Small intestine (tissue), 7 donors: ENCODE measurements at regions not wholly inside any gene's neighbourhood (a gene's known extent, or its start where the extent isn't known, plus 50 kb on each side); places are given as distances from the start of the nearest gene placed in this dataset.

Experiments
- DNase-seq, 2 donors: peaks; one replicate each; pipeline versions ENCODE4 v3.0.0 to v3.0.0-alpha.2; 2013
- FAIRE-seq: peaks from 2 replicates; lab custom pipeline; 2012; peaks lifted over from hg19 to GRCh38; lab: Jason Lieb, UNC
- H3K27ac ChIP-seq, 3 donors: one replicate each; pipeline ENCODE4 v1.5.1; 2013; ENCODE audit warnings: low read length in 2 of 3, mild to moderate bottlenecking in 2 of 3, control low read depth in 1 of 3, inconsistent platforms in 1 of 3, low read depth in 1 of 3, moderate library complexity in 1 of 3
- H3K27me3 ChIP-seq, 3 donors: one replicate each; pipeline ENCODE4 v1.6.1; 2013; ENCODE audit warnings: low read length in 3 of 3, inconsistent platforms in 1 of 3; ENCODE audit not compliant: control insufficient read depth in 3 of 3, insufficient read depth in 3 of 3
- H3K36me3 ChIP-seq, 3 donors: one replicate each; pipeline ENCODE4 v1.6.1; 2013; ENCODE audit warnings: low read length in 3 of 3, inconsistent platforms in 1 of 3, low read depth in 1 of 3, mild to moderate bottlenecking in 1 of 3, moderate library complexity in 1 of 3; ENCODE audit not compliant: control insufficient read depth in 3 of 3, insufficient read depth in 2 of 3
- H3K4me1 ChIP-seq, 3 donors: one replicate each; pipeline ENCODE4 v1.6.1; 2013; ENCODE audit warnings: low read length in 2 of 3, inconsistent platforms in 1 of 3, low read depth in 1 of 3, mild to moderate bottlenecking in 1 of 3, moderate library complexity in 1 of 3; ENCODE audit not compliant: control insufficient read depth in 3 of 3, insufficient read depth in 2 of 3
- H3K4me3 ChIP-seq, 3 donors: one replicate each; pipeline ENCODE4 v1.5.1; 2013; ENCODE audit warnings: low read length in 3 of 3, control low read depth in 1 of 3, inconsistent platforms in 1 of 3, low read depth in 1 of 3, mild to moderate bottlenecking in 1 of 3, moderate library complexity in 1 of 3
- H3K9me3 ChIP-seq, 2 donors: one replicate each; pipeline ENCODE4 v1.6.1; 2013; ENCODE audit warnings: low read depth in 1 of 2, low read length in 1 of 2; ENCODE audit not compliant: control insufficient read depth in 2 of 2, insufficient read depth in 1 of 2
- WGBS, 3 donors: extraction: QIAGEN DNeasy Blood & Tissue Kit; methylation state at CpG; one replicate each; pipeline ENCODE4 v1.1.7; 2013; 5-methylcytosine and 5-hydroxymethylcytosine counted together
- donor health status: healthy with polysubstance abuse.
- donor health status: control.
- donor health status: control.
- donor health status: Bipolar disorder and iron deficiency.
- donor health status: healthy.

DNA sequence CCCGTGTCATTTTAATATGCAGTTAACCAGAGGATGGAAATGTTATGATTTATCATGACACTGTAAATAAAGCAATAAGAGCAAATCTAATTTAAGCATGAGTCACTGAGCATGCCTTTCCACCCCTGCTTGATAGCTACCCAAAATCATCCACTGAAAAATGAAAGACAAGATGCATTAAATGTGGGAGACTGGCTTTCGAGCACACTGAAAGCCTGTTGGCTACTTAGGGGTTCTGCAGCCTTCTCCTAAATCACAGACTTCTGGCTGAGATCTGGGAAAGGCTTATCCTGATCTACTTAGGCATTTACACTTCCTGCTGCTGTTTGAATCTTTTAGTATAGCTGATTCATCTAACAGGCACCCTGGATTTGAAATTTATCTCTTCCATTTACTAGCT, 778.3 kb upstream of the CDH7 start:
- Histone ChIP-seq H3K27me3 (no peaks in the 10 kb centered on the region), H3K36me3 (no peaks in the 10 kb centered on the region), H3K27ac (no peak overlapping the region), H3K9me3 (no peaks in the 10 kb centered on the region), H3K4me1 (no peaks in the 10 kb centered on the region), H3K4me3 (no peak overlapping the region)
- FAIRE-seq, result no peak
- 47 to 65% (median 50%) methylated on average over 2 of the region's 2 CpGs for WGBS, 3 donors
- no peak for DNase-seq

DNA sequence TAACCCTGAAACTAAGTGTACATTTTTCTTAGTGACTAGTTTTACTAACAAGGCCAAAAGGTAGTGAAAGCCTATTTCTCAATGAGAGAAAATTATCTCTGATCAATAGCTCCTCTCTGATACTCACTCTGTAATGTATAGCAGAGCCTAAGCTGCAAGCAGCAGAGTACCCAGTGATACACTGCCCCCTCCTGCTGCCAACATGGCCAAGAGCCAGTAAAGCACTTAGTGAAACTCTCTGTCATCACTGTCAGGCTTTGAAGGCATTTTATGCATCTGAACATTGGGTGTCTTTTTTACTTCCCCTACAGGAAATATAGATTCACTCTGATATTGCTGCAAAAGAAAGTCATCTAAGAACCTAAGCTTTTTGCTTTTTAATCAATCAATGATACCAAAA, 784.1 kb upstream of the CDH7 start:
- FAIRE-seq, result no peak
- DNase-seq, result peak; percentile 1 to 8
- no peaks in the 10 kb centered on the region for H3K9me3 ChIP-seq
- H3K4me1 ChIP-seq, result no peaks in the 10 kb centered on the region
- H3K36me3 ChIP-seq, result no peaks in the 10 kb centered on the region
- H3K4me3 ChIP-seq, result no peak overlapping the region
- H3K27ac ChIP-seq, result no peak overlapping the region
- H3K27me3 ChIP-seq, result no peaks in the 10 kb centered on the region

DNA sequence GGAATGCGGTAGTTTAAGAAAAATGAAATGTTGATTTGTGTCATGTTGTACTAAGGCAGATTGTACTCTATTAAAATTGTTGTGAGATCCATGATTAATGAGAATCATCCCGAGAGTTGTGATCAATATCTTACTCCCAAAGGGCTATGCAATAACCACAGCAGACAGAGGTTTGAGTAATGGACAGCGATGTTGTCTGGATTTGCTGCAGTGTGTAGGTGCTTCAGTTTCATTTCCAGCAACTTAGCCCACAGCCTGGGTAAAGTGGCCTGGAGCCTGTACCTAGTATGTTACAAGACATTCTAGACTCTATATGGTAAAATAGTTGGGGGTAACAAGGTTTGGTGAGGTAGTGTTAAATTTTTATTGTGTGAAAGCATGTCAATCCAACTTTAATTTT, 794.3 kb upstream of the CDH7 start:
- no peak for FAIRE-seq
- H3K9me3 ChIP-seq, result no peaks in the 10 kb centered on the region
- no peaks in the 10 kb centered on the region for H3K36me3 ChIP-seq
- DNase-seq, result no peak
- H3K4me1 ChIP-seq, result no peaks in the 10 kb centered on the region
- WGBS, 3 donors, result 79 to 86% (median 83%) methylated on average over 3 of the region's 3 CpGs
- H3K27ac ChIP-seq, result no peak overlapping the region
- no peaks in the 10 kb centered on the region for H3K27me3 ChIP-seq
- H3K4me3 ChIP-seq, result no peak overlapping the region

DNA sequence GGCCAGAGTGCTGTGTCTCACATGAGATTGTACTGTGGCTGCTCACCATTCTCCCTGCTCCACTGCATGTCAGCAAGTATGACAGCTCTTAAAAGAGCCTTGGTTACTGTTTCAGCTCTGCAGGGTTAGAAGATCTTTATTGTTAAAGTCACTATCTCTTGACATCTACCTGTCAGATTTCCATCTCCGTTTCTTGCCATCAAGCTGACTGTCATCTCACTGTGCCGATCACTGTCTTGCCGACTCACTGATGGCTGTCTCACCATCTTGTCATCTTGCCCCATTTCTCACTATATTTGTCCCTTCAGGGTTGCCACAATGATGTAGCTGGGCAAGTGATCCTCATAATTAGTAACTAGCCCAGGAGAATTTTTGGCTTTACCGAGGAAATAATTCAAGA, 800.9 kb upstream of the CDH7 start:
- H3K4me3 ChIP-seq, result no peak overlapping the region
- DNase-seq (no peak), FAIRE-seq (no peak)
- H3K27ac ChIP-seq, result no peak overlapping the region
- H3K27me3 ChIP-seq, result no peaks in the 10 kb centered on the region
- no peaks in the 10 kb centered on the region for H3K36me3 ChIP-seq
- H3K4me1 ChIP-seq, result no peaks in the 10 kb centered on the region
- 93 to 98% (median 95%) methylated on average over 4 of the region's 4 CpGs for WGBS, 3 donors
- peaks cover 0 to 6% of the 10 kb centered on the region in 2 donors for H3K9me3 ChIP-seq

DNA sequence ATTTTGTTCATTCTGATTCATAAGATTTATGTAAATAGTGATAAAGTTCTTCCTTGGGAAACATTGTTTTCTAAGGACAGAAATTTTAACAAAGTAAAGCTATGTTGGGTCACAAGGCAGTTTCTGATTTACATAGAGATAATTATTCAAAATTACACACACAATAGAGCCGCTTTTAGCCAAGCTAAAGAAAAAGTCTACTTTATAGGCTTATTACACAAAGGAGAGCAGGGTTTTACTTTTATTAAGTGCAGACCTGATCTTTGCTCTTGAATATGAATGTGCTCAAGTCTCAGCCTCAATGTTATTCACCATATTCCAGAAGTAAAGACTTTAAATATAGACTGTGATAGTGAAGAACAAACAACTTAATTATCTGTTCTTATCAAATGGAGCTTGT, 787.8 kb upstream of the LINC00305 start:
- FAIRE-seq (no peak), DNase-seq (no peak)
- H3K27ac ChIP-seq, result no peak overlapping the region
- no peaks in the 10 kb centered on the region for H3K4me1 ChIP-seq
- 66 to 81% (median 71%) methylated on average over 1 of the region's 1 CpG for WGBS, 3 donors
- H3K36me3 ChIP-seq, result no peaks in the 10 kb centered on the region
- no peak overlapping the region for H3K4me3 ChIP-seq
- H3K27me3 ChIP-seq, result no peaks in the 10 kb centered on the region
- H3K9me3 ChIP-seq, result no peaks in the 10 kb centered on the region

DNA sequence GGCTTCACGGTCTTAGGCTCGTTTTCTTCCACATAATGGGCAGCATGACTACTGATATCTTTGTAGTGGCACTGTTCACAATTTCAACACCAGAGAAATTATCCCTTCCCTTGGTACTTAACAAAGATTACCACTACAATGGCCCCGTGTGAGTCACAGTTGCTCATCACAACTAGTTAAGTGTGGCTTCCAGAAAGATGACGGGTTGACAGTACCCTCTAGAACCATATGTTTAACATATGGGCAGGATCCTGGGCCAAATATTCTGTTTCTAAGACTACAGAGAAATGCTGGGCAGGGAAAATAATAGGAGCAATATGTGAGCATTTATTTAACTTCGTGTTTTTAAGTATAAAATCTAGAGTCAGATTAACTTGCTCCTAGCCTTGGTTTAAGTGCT, 780.1 kb upstream of the LINC00305 start:
- H3K4me3 ChIP-seq, result no peak overlapping the region
- H3K9me3 ChIP-seq, result no peaks in the 10 kb centered on the region
- WGBS, 3 donors, result 70 to 75% (median 74%) methylated on average over 5 of the region's 5 CpGs
- no peaks in the 10 kb centered on the region for H3K4me1 ChIP-seq
- no peaks in the 10 kb centered on the region for H3K36me3 ChIP-seq
- no peaks in the 10 kb centered on the region for H3K27me3 ChIP-seq
- DNase-seq, result no peak
- no peak overlapping the region for H3K27ac ChIP-seq
- no peak for FAIRE-seq

DNA sequence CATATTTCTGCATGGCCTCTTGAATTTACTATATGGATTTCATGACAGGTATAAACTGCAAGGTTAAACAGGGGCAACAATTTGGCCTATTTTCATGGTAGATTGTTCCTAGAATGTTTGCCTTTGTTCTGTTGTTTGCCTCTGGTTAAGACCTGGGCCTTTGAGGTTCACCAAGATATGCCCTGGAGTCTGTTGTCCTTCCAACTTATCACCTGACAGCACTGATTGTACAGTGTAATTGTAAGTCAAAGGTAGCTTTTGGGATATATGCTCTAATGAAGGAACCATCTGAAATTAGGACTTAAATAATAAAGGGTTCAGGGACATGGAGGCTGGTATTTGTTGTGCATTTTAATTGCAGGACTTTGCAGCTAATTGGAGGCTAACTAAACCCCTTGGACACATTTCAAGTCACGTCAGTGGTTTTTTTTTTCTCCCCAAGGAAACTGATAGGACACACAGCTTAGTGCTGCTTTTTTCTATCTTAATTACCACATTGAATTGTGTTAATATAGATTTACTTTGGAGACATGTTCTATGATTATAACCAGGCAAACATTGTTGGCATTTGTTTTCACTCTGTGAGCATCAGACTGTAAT, 771.2 kb upstream of the LINC00305 start:
- no peaks in the 10 kb centered on the region for H3K36me3 ChIP-seq
- no peak overlapping the region for H3K4me3 ChIP-seq
- FAIRE-seq (no peak), DNase-seq (no peak)
- no peaks in the 10 kb centered on the region for H3K27me3 ChIP-seq
- H3K27ac ChIP-seq, result no peak overlapping the region
- no peaks in the 10 kb centered on the region for H3K4me1 ChIP-seq
- 27 to 38% (median 29%) methylated on average over 1 of the region's 1 CpG for WGBS, 3 donors
- no peaks in the 10 kb centered on the region for H3K9me3 ChIP-seq

DNA sequence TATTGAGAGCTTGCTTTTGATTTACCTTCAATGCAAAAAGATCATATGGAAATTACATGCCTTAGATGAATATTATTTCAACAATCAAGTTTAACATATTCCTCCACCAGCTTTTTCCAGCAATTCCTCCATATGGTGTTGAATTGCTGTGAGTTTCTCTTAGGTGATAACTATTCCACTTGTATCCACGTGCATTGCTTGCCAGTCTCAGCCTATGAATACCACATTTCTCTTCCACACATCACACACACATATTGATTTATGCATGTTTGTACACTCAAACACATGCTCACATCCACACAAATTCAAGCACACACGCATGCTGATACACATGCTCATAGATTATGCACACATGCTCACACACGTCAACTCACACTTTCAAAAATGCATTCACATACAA, 770.0 kb upstream of the LINC00305 start:
- no peaks in the 10 kb centered on the region for H3K4me1 ChIP-seq
- FAIRE-seq (no peak), DNase-seq (no peak)
- H3K27me3 ChIP-seq, result no peaks in the 10 kb centered on the region
- no peak overlapping the region for H3K27ac ChIP-seq
- no peak overlapping the region for H3K4me3 ChIP-seq
- 84 to 87% (median 85%) methylated on average over 3 of the region's 3 CpGs for WGBS, 3 donors
- H3K36me3 ChIP-seq, result no peaks in the 10 kb centered on the region
- H3K9me3 ChIP-seq, result no peaks in the 10 kb centered on the region

DNA sequence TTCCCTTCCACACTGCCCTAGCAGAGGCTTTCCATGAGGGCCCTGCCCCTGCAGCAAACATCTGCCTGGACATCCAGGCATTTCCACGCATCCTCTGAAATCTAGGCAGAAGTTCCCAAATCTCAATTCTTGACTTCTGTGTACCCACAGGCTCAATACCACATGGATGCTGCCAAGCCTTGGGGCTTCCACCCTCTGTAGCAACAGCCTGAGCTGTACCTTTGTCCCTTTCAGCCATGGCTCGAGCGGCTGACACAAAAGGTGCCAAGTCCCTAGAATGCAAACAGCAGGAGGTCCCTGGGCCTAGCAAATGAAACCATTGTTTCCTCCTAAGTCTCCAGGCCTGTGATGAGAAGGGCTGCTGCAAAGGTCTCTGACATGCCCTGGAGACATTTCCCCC, 744.5 kb upstream of the LINC00305 start:
- Histone ChIP-seq H3K4me3 (no peak overlapping the region), H3K4me1 (no peaks in the 10 kb centered on the region), H3K36me3 (no peaks in the 10 kb centered on the region), H3K9me3 (peaks cover 0 to 11% of the 10 kb centered on the region in 2 donors), H3K27me3 (no peaks in the 10 kb centered on the region), H3K27ac (no peak overlapping the region)
- 82 to 91% (median 90%) methylated on average over 3 of the region's 3 CpGs for WGBS, 3 donors
- no peak for FAIRE-seq
- DNase-seq, result no peak
